Astrocyte (in vitro differentiated cells and primary cell): ENCODE measurements at regions not wholly inside any gene's neighbourhood (a gene's known extent, or its start where the extent isn't known, plus 50 kb on each side); places are given as distances from the start of the nearest gene placed in this dataset.

Source experiments
- EZH2 ChIP-seq: IDR thresholded peaks from 2 replicates; pipeline ENCODE4 v1.6.1; 2012; ENCODE audit warnings: mild to moderate bottlenecking, low read length, inconsistent platforms; ENCODE audit not compliant: insufficient read depth
- TF ChIP-seq, protein P1 (sequence below): IDR thresholded peaks from 2 replicates; pipeline ENCODE4 v1.5.1; 2011; ENCODE audit warnings: low read depth, mild to moderate bottlenecking, inconsistent platforms, low read length, moderate library complexity; ENCODE audit not compliant: insufficient read depth

DNA sequence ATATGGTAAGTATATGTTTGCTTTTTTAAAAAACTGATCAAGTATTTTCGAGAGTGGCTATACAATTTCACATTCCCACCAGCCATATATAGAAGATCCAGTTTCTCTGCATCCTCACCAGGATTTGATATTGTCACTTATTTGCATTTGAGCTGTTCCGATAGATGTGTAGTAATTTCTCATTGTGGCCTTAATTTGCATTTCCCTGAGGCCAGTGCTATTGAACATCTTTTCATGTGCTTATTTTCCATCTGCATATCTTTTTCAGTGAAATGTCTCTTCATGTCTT, 72.9 kb upstream of the VASH1 start:
- TF ChIP-seq, protein P1, sequence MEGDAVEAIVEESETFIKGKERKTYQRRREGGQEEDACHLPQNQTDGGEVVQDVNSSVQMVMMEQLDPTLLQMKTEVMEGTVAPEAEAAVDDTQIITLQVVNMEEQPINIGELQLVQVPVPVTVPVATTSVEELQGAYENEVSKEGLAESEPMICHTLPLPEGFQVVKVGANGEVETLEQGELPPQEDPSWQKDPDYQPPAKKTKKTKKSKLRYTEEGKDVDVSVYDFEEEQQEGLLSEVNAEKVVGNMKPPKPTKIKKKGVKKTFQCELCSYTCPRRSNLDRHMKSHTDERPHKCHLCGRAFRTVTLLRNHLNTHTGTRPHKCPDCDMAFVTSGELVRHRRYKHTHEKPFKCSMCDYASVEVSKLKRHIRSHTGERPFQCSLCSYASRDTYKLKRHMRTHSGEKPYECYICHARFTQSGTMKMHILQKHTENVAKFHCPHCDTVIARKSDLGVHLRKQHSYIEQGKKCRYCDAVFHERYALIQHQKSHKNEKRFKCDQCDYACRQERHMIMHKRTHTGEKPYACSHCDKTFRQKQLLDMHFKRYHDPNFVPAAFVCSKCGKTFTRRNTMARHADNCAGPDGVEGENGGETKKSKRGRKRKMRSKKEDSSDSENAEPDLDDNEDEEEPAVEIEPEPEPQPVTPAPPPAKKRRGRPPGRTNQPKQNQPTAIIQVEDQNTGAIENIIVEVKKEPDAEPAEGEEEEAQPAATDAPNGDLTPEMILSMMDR = no peak
- no peak for TF ChIP-seq EZH2
